Activated B cell treated with CpG ODN at 0.5 μM for 24 hours (primary cell): ENCODE measurements at regions not wholly inside any gene's neighbourhood (a gene's known extent, or its start where the extent isn't known, plus 50 kb on each side); places are given as distances from the start of the nearest gene placed in this dataset.
"Not testable (repeated sequence)": the region's sequence is repeated elsewhere in the genome, so short reads cannot be mapped to it uniquely, and the experiment has no call there.

ENCODE experiments used
- ATAC-seq: fragments of 200-7000 bp; cut with Tn5 transposase; one replicate; pipeline ENCODE4 v1.10.0; 2021; ENCODE audit warnings: low read depth, mild to moderate bottlenecking, moderate library complexity
- CTCF ChIA-PET: fragments of 350-600 bp; sonication (Branson Sonifier 250); formaldehyde crosslinking; loops from one replicate; lab custom pipeline; 2021; ENCODE audit warnings: antibody characterized with exemption; lab: Charles Lee
- POLR2A ChIA-PET: fragments of 350-600 bp; sonication (Branson Sonifier 250); formaldehyde crosslinking; loops from one replicate; lab custom pipeline; 2021; ENCODE audit warnings: antibody characterized with exemption; lab: Charles Lee
- DNase-seq: peaks from one replicate; pipeline ENCODE4 v3.0.0; 2022
- H3K27ac Mint-ChIP-seq: one replicate; pipeline ENCODE4 v1.8.0; 2020; ENCODE audit warnings: mixed read lengths
- H3K27me3 Mint-ChIP-seq: one replicate; pipeline ENCODE4 v1.8.0; 2021; ENCODE audit warnings: mixed read lengths
- H3K36me3 Mint-ChIP-seq: one replicate; pipeline ENCODE4 v1.8.0; 2021; ENCODE audit warnings: low read depth, mixed read lengths
- H3K4me1 Mint-ChIP-seq: one replicate; pipeline ENCODE4 v1.8.0; 2021; ENCODE audit warnings: mixed read lengths
- H3K4me3 Mint-ChIP-seq: one replicate; pipeline ENCODE4 v1.8.0; 2020; ENCODE audit warnings: mild to moderate bottlenecking, mixed read lengths
- H3K9me3 Mint-ChIP-seq: one replicate; pipeline ENCODE4 v1.8.0; 2020; ENCODE audit warnings: mixed read lengths
- CTCF ChIP-seq: fragments of 200-600 bp; IDR thresholded peaks from one replicate; pipeline ENCODE4 v1.8.0; 2022; ENCODE audit warnings: antibody characterized with exemption, mild to moderate bottlenecking
- intact Hi-C: fragments of 100-400 bp; cut with micrococcal nuclease; formaldehyde crosslinking; loops from one replicate; pipeline ENCODE4 v1.15.1; 2024

GRCh38 chr12:131600160-131600532 is 110.7 kb upstream of the SFSWAP start:
- no peak for ATAC-seq
- H3K27ac Mint-ChIP-seq = no peak overlapping the region
- CTCF ChIA-PET = no interaction called here

GRCh38 chr12:131601499-131601898 is 109.4 kb upstream of the SFSWAP start:
- H3K4me1 Mint-ChIP-seq, H3K36me3 Mint-ChIP-seq, H3K9me3 Mint-ChIP-seq, POLR2A ChIA-PET, H3K4me3 Mint-ChIP-seq, ATAC-seq, H3K27ac Mint-ChIP-seq, CTCF ChIA-PET, DNase-seq: not testable (repeated sequence)
- intact Hi-C loops = loop anchor here (10.0 kb wide), 1 partner anchor 687 kb away; no protein-coding TSS in a partner anchor
- H3K27me3 Mint-ChIP-seq = peaks cover 34% of the 10 kb centered on the region

More at GRCh38 chr12:131600160-131600532, 110.7 kb upstream of the SFSWAP start:
- TF ChIP-seq CTCF = no peak
- peaks cover 9% of the 10 kb centered on the region for H3K4me1 Mint-ChIP-seq
- no peaks in the 10 kb centered on the region for H3K36me3 Mint-ChIP-seq
- H3K4me3 Mint-ChIP-seq = no peak overlapping the region
- POLR2A ChIA-PET = no interaction called here
- intact Hi-C loops = loop anchor here (10.0 kb wide), 1 partner anchor 685 kb away; no protein-coding TSS in a partner anchor
- H3K27me3 Mint-ChIP-seq = peaks cover 21% of the 10 kb centered on the region
- H3K9me3 Mint-ChIP-seq = no peaks in the 10 kb centered on the region
- no peak for DNase-seq

- intact Hi-C loops = loop anchor here (10.0 kb wide), 1 partner anchor 689 kb away; no protein-coding TSS in a partner anchor
- Mint-ChIP-seq H3K4me3 (no peak overlapping the region), H3K27me3 (peaks cover 38% of the 10 kb centered on the region), H3K36me3 (no peaks in the 10 kb centered on the region), H3K27ac (no peak overlapping the region), H3K4me1 (peaks cover 14% of the 10 kb centered on the region), H3K9me3 (no peaks in the 10 kb centered on the region)
- POLR2A ChIA-PET = no interaction called here
- ATAC-seq (no peak), DNase-seq (no peak)
- TF ChIP-seq CTCF = no peak
- CTCF ChIA-PET = no interaction called here
Observed at GRCh38 chr12:131603106-131603938, 107.6 kb upstream of the SFSWAP start.

- no peak for ATAC-seq
- Mint-ChIP-seq H3K9me3 (no peaks in the 10 kb centered on the region), H3K27me3 (peaks cover 39% of the 10 kb centered on the region), H3K4me3 (no peak overlapping the region), H3K36me3 (no peaks in the 10 kb centered on the region), H3K4me1 (peaks cover 14% of the 10 kb centered on the region), H3K27ac (no peak overlapping the region)
- POLR2A ChIA-PET = no interaction called here
- TF ChIP-seq CTCF = no peak
- intact Hi-C loops = loop anchor here (10.0 kb wide), 1 partner anchor 689 kb away; no protein-coding TSS in a partner anchor
- no peak for DNase-seq
- CTCF ChIA-PET = no interaction called here
Observed at GRCh38 chr12:131603939-131604795, 106.7 kb upstream of the SFSWAP start.

GRCh38 chr12:131604859-131605258 is 106.0 kb upstream of the SFSWAP start:
- intact Hi-C loops = loop anchor here (10.0 kb wide), 1 partner anchor 690 kb away; no protein-coding TSS in a partner anchor
- H3K36me3 Mint-ChIP-seq = no peaks in the 10 kb centered on the region
- no peak overlapping the region for H3K27ac Mint-ChIP-seq
- H3K4me3 Mint-ChIP-seq = no peak overlapping the region
- TF ChIP-seq CTCF = no peak
- ATAC-seq (no peak), DNase-seq (no peak)
- H3K9me3 Mint-ChIP-seq = no peaks in the 10 kb centered on the region
- H3K27me3 Mint-ChIP-seq = peaks cover 40% of the 10 kb centered on the region
- peaks cover 14% of the 10 kb centered on the region for H3K4me1 Mint-ChIP-seq
- ChIA-PET CTCF (no interaction called here), POLR2A (no interaction called here)
